ENCODE measurements at regions not wholly inside any gene's neighbourhood (a gene's known extent, or its start where the extent isn't known, plus 50 kb on each side); places are given as distances from the start of the nearest gene placed in this dataset.

DNA sequence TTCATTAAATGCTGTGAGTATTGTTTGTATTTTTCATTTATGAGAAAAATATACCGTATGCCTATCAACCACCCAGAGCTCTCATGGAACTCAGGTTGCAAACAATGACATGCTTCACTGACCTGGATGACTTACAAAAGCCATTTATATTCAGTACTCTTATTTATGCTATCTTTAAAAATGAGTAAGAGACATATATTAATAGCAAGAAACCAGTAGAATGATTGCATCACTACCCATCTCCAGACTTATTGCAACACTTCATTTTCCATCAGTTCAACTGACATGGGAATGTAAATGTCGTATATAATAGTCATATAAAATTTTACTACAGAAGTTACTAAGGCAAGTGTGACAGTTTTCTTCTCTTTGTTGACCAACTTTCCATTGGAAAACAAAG, 69.1 kb downstream of the OTP start:
- peaks cover 5% of the 10 kb centered on the region for H3K4me1 Mint-ChIP-seq (ENCODE audit: low read depth)
- intact Hi-C loops (cut with micrococcal nuclease): no loop called here
- no peak overlapping the region for H3K27ac Mint-ChIP-seq
- H3K9me3 Mint-ChIP-seq: no peaks in the 10 kb centered on the region
- H3K36me3 Mint-ChIP-seq (ENCODE audit: low read depth): no peaks in the 10 kb centered on the region
- no peak overlapping the region for H3K4me3 Mint-ChIP-seq
- H3K27me3 Mint-ChIP-seq: no peaks in the 10 kb centered on the region

- Mint-ChIP-seq H3K27me3 (no peaks in the 10 kb centered on the region), H3K9me3 (no peaks in the 10 kb centered on the region), H3K4me3 (no peak overlapping the region), H3K36me3 (ENCODE audit: low read depth) (no peaks in the 10 kb centered on the region), H3K27ac (no peak overlapping the region), H3K4me1 (ENCODE audit: low read depth) (peaks cover 5% of the 10 kb centered on the region)
- intact Hi-C loops (cut with micrococcal nuclease): no loop called here
Measured at GRCh38 chr5:77568555-77568954, 70.0 kb downstream of the OTP start.

GRCh38 chr5:77568082-77568481, 70.4 kb downstream of the OTP start:
- Mint-ChIP-seq H3K9me3 (no peaks in the 10 kb centered on the region), H3K27ac (no peak overlapping the region), H3K4me1 (ENCODE audit: low read depth) (peaks cover 5% of the 10 kb centered on the region), H3K36me3 (ENCODE audit: low read depth) (no peaks in the 10 kb centered on the region), H3K27me3 (no peaks in the 10 kb centered on the region), H3K4me3 (no peak overlapping the region)
- intact Hi-C loops (cut with micrococcal nuclease): no loop called here

GRCh38 chr5:77563475-77563874, 71.4 kb upstream of the WDR41 start:
- intact Hi-C loops (cut with micrococcal nuclease): loop anchor here (5.0 kb wide), 1 partner anchor 444 kb away; no protein-coding TSS in a partner anchor
- H3K36me3 Mint-ChIP-seq (ENCODE audit: low read depth): no peaks in the 10 kb centered on the region
- no peak overlapping the region for H3K4me3 Mint-ChIP-seq

DNA sequence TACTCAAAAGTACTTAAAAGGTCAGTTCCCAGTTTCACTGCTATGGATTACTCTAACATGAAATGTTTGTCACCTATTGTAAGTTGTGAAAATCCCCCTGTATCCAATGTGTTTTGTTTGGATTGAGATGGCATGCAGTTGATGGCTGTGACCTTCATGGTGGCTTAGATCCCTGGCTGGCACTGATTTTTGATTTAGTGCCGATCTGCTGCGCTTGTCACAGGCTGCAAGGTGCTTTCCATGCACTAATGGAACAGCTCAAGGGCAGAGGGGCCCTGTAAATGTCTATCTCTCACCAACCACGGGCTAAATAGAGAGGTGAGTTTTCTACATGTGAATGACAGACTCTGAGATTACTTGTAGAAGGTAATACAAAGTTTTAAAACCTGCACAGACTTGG, 69.8 kb upstream of the WDR41 start:
- Mint-ChIP-seq H3K4me1 (ENCODE audit: low read depth) (no peaks in the 10 kb centered on the region), H3K4me3 (no peak overlapping the region), H3K27me3 (no peaks in the 10 kb centered on the region), H3K9me3 (no peaks in the 10 kb centered on the region), H3K27ac (no peak overlapping the region), H3K36me3 (ENCODE audit: low read depth) (no peaks in the 10 kb centered on the region)
- intact Hi-C loops (cut with micrococcal nuclease): loop anchor here (2.0 to 5.0 kb wide), 2 partner anchors 445 to 739 kb away; no protein-coding TSS in a partner anchor

More at GRCh38 chr5:77563475-77563874, 71.4 kb upstream of the WDR41 start:
- Mint-ChIP-seq H3K9me3 (no peaks in the 10 kb centered on the region), H3K4me1 (ENCODE audit: low read depth) (peaks cover 5% of the 10 kb centered on the region), H3K27ac (no peak overlapping the region), H3K27me3 (no peaks in the 10 kb centered on the region)

DNA sequence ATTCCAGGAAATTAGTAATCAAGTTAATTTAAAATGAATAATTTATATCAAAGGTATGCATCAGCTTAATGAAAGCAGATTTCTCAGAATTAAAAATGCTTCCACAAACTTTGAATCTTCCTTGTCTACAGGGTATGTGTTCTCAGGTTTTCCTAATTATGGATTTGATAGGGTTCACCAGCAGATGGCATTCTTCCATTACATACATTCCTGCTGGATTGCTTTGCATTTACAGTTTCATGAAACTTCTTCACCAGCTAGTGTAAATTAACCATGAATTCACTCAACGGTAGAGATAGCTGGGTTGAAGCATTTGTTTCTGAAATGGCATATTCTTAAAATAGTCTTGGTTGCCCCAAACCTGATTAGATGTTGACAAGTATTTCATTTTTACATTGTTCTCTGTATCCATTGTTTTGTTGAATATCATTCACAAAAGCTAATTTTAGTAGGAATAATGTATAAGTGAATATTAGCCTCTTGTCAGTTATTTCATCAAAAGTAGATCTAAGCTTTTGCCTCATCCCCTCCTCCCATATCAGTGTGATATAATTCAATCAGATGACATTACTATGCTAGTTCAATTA, 68.7 kb upstream of the WDR41 start:
- Mint-ChIP-seq H3K4me3 (no peak overlapping the region), H3K9me3 (no peaks in the 10 kb centered on the region), H3K36me3 (ENCODE audit: low read depth) (no peaks in the 10 kb centered on the region), H3K27ac (no peak overlapping the region), H3K4me1 (ENCODE audit: low read depth) (no peaks in the 10 kb centered on the region), H3K27me3 (no peaks in the 10 kb centered on the region)
- intact Hi-C loops (cut with micrococcal nuclease): loop anchor here (2.0 to 5.0 kb wide), 2 partner anchors 447 to 740 kb away; no protein-coding TSS in a partner anchor

GRCh38 chr5:77558266-77558665, 66.2 kb upstream of the WDR41 start:
- H3K9me3 Mint-ChIP-seq: no peaks in the 10 kb centered on the region
- H3K36me3 Mint-ChIP-seq (ENCODE audit: low read depth): no peaks in the 10 kb centered on the region
- no peaks in the 10 kb centered on the region for H3K4me1 Mint-ChIP-seq (ENCODE audit: low read depth)
- no peak overlapping the region for H3K4me3 Mint-ChIP-seq
- no peaks in the 10 kb centered on the region for H3K27me3 Mint-ChIP-seq
- no peak overlapping the region for H3K27ac Mint-ChIP-seq
- intact Hi-C loops (cut with micrococcal nuclease): no loop called here

DNA sequence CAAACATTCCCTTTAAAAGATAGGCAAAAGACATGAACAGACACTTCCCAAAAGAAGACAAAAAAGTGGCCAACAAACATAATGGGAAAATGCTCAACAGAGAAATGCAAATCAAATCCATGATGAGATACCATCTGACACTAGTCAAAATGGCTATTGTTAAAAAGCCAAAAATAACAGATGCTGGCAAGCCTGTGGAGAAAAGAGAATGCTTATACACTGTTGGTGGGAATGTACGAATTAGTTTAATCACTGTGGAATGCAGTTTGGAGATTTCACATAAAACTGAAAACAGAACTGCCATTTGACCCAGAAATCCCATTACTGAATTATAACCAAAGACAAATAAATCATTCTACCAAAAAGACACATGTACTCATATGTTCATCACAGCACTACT, 58.3 kb upstream of the WDR41 start:
- Mint-ChIP-seq H3K27me3 (no peaks in the 10 kb centered on the region), H3K9me3 (peaks cover 18% of the 10 kb centered on the region), H3K4me3 (no peak overlapping the region)

DNA sequence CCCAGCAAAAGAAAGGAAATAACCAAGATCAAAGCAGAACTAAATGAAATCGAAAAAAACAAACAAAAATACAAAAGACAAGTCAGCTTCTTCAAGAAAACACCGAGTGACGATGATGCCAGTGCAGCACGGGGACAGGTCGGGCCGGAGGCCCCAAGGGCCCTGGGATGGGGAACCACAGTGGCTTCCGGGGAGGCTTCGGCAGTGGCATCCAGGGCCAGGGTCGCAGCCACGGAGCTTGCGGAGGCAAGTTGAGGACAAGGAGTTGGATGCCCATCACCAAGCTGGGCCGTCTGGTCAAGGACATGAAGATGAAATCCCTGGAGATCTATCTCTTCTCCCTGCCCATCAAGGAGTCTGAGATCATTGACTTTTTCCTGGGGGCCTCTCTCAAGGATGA, 53.2 kb upstream of the WDR41 start:
- H3K9me3 Mint-ChIP-seq: peaks cover 18% of the 10 kb centered on the region
- no peak overlapping the region for H3K27ac Mint-ChIP-seq
- intact Hi-C loops (cut with micrococcal nuclease): no loop called here
- no peaks in the 10 kb centered on the region for H3K27me3 Mint-ChIP-seq
- H3K4me1 Mint-ChIP-seq (ENCODE audit: low read depth): no peaks in the 10 kb centered on the region
- no peak overlapping the region for H3K4me3 Mint-ChIP-seq
- no peaks in the 10 kb centered on the region for H3K36me3 Mint-ChIP-seq (ENCODE audit: low read depth)

More for the DNA sequence above, 58.3 kb upstream of the WDR41 start:
- intact Hi-C loops (cut with micrococcal nuclease): no loop called here
- Mint-ChIP-seq H3K27ac (no peak overlapping the region), H3K4me1 (ENCODE audit: low read depth) (no peaks in the 10 kb centered on the region), H3K36me3 (ENCODE audit: low read depth) (no peaks in the 10 kb centered on the region)

Data from dendritic cell treated with granulocyte-macrophage colony-stimulating factor and Interleukin-4, amounts not matched to agents 40 ng/mL and 50 ng/mL, for 4 days (primary cell).